GM23338 (cell line): ENCODE measurements at regions not wholly inside any gene's neighbourhood (a gene's known extent, or its start where the extent isn't known, plus 50 kb on each side); places are given as distances from the start of the nearest gene placed in this dataset.

Experiments
- ATAC-seq: fragments of 200-7000 bp; cut with Tn5 transposase; 3 replicates; pipeline ENCODE4 v1.9.1; 2020
- DNase-seq: peaks from one replicate; pipeline ENCODE4 v3.0.0-alpha.2; 2015; ENCODE audit warnings: low spot score
- H2AFZ ChIP-seq: fragments of 200-600 bp; sonication (generic); 2 replicates; pipeline ENCODE4 v1.8.0; 2016; ENCODE audit warnings: antibody characterized with exemption, mild to moderate bottlenecking, moderate library complexity
- H3F3A ChIP-seq: fragments of 200-600 bp; sonication (generic); replicated peaks from 2 replicates; pipeline ENCODE4 v1.8.0; 2017; ENCODE audit warnings: antibody characterized with exemption, mixed run types, low read depth
- H3K27ac ChIP-seq: fragments of 200-600 bp; sonication (generic); 2 replicates; pipeline ENCODE4 v1.6.1; 2016; ENCODE audit warnings: low read depth
- H3K27me3 ChIP-seq: fragments of 200-600 bp; sonication (generic); 2 replicates; pipeline ENCODE4 v1.8.0; 2016; ENCODE audit warnings: mild to moderate bottlenecking, mixed run types, moderate library complexity; ENCODE audit not compliant: insufficient read depth
- H3K36me3 ChIP-seq: fragments of 200-600 bp; sonication (generic); 2 replicates; pipeline ENCODE4 v1.8.0; 2016; ENCODE audit warnings: mild to moderate bottlenecking; ENCODE audit not compliant: insufficient read depth
- H3K4me1 ChIP-seq: fragments of 200-600 bp; sonication (generic); 2 replicates; pipeline ENCODE4 v1.8.0; 2016; ENCODE audit warnings: mild to moderate bottlenecking, moderate library complexity; ENCODE audit not compliant: insufficient read depth
- H3K4me2 ChIP-seq: fragments of 200-600 bp; sonication (generic); 2 replicates; pipeline ENCODE4 v1.7.1; 2017; ENCODE audit warnings: mixed run types
- H3K4me3 ChIP-seq: fragments of 200-600 bp; sonication (generic); 2 replicates; pipeline ENCODE4 v1.6.1; 2016; ENCODE audit warnings: mixed run types
- H3K79me2 ChIP-seq: fragments of 200-600 bp; sonication (generic); replicated peaks from 2 replicates; pipeline ENCODE4 v1.8.0; 2017; ENCODE audit warnings: mild to moderate bottlenecking; ENCODE audit not compliant: insufficient read depth
- H3K9me2 ChIP-seq: fragments of 200-600 bp; sonication (generic); 2 replicates; pipeline ENCODE4 v1.8.0; 2017; ENCODE audit not compliant: insufficient read depth
- H4K20me1 ChIP-seq: fragments of 200-600 bp; sonication (generic); replicated peaks from 2 replicates; pipeline ENCODE4 v1.8.0; 2017; ENCODE audit warnings: mild to moderate bottlenecking; ENCODE audit not compliant: insufficient read depth
- H3K27ac Mint-ChIP-seq: 2 replicates; pipeline ENCODE4 v1.8.0; 2020; ENCODE audit warnings: inconsistent platforms, mild to moderate bottlenecking, moderate library complexity, mixed read lengths
- H3K27me3 Mint-ChIP-seq: 3 replicates; pipeline ENCODE4 v1.8.0; 2022; ENCODE audit warnings: low read depth, mild to moderate bottlenecking, moderate library complexity, mixed read lengths, inconsistent platforms; ENCODE audit not compliant: insufficient read depth, poor library complexity
- H3K36me3 Mint-ChIP-seq: 3 replicates; pipeline ENCODE4 v1.8.0; 2021; ENCODE audit warnings: low read depth, mild to moderate bottlenecking, inconsistent platforms, moderate library complexity, mixed read lengths
- H3K4me1 Mint-ChIP-seq: 3 replicates; pipeline ENCODE4 v1.8.0; 2020; ENCODE audit warnings: mild to moderate bottlenecking, inconsistent platforms, mixed read lengths
- H3K4me3 Mint-ChIP-seq: 3 replicates; pipeline ENCODE4 v1.8.0; 2021; ENCODE audit warnings: moderate library complexity, mild to moderate bottlenecking, inconsistent platforms, mixed read lengths
- H3K9me3 Mint-ChIP-seq: 3 replicates; pipeline ENCODE4 v1.8.0; 2020; ENCODE audit warnings: moderate library complexity, mild to moderate bottlenecking, inconsistent platforms, mixed read lengths
- CREB1 ChIP-seq: fragments of 250-450 bp; sonication (Bioruptor Pico); IDR thresholded peaks from 2 replicates; pipeline ENCODE4 v1.5.0; 2020; ENCODE audit warnings: low read depth, mild to moderate bottlenecking, moderate library complexity
- CTCF ChIP-seq, 2 experiments: fragments of 200-600 bp in 1 of 2; sonication (generic) in 1 of 2; conservative IDR thresholded peaks; 2 replicates each; pipeline versions ENCODE4 v1.5.1 to v1.6.1; 2016 to 2017; ENCODE audit warnings: antibody characterized with exemption in 2 of 2, low read depth in 2 of 2, mild to moderate bottlenecking in 2 of 2, moderate library complexity in 1 of 2
- EZH2 ChIP-seq: fragments of 200-600 bp; sonication (generic); IDR thresholded peaks from one replicate; pipeline ENCODE4 v1.8.0; 2017; ENCODE audit warnings: antibody characterized with exemption, mild to moderate bottlenecking, low read depth; ENCODE audit not compliant: unreplicated experiment
- EZH2phosphoT487 ChIP-seq: fragments of 200-600 bp; sonication (generic); IDR thresholded peaks from one replicate; pipeline ENCODE4 v1.8.1; 2018; ENCODE audit warnings: antibody characterized with exemption; ENCODE audit not compliant: unreplicated experiment
- NANOG ChIP-seq: IDR thresholded peaks from 2 replicates; pipeline ENCODE4 v1.6.1; 2016; ENCODE audit warnings: antibody characterized with exemption, borderline replicate concordance

- no peak for TF ChIP-seq NANOG
- TF ChIP-seq EZH2phosphoT487, result no peak
Observed at GRCh38 chrX:79530310-79531108, 163.4 kb upstream of the ITM2A start (continued).

GRCh38 chrX:79524642-79525041 is 157.5 kb upstream of the ITM2A start:
- TF ChIP-seq CTCF (conservative IDR thresholded peaks at IDR 0.05; ENCODE audit: low read depth in 2 of 2), result peak; percentile 39 to 54; a peak in 3 of 4 replicates
- no peak for TF ChIP-seq CREB1 (CRISPR knock-in tag)
- peak; percentile 41; the same call in 2 of the 3 replicates for ATAC-seq

GRCh38 chrX:79515529-79515928 is 148.4 kb upstream of the ITM2A start:
- no peaks in the 10 kb centered on the region for H3K27me3 ChIP-seq
- H2AFZ ChIP-seq, result no peak overlapping the region
- Mint-ChIP-seq H3K27ac (no peak overlapping the region), H3K36me3 (no peaks in the 10 kb centered on the region; the same call in 2 of the 3 replicates), H3K27me3 (peaks cover 5% of the 10 kb centered on the region), H3K4me1 (no peaks in the 10 kb centered on the region), H3K4me3 (no peak overlapping the region), H3K9me3 (no peaks in the 10 kb centered on the region; the same call in 2 of the 3 replicates)
- no peaks in the 10 kb centered on the region for H3K36me3 ChIP-seq
- no peaks in the 10 kb centered on the region for H3K4me1 ChIP-seq
- no peaks in the 10 kb centered on the region for H4K20me1 ChIP-seq
- no peak overlapping the region for H3K4me2 ChIP-seq
- TF ChIP-seq CTCF (conservative IDR thresholded peaks at IDR 0.05; ENCODE audit: low read depth in 2 of 2), result peak; percentile 49 to 51
- no peak for TF ChIP-seq EZH2
- no peaks in the 10 kb centered on the region for H3F3A ChIP-seq
- DNase-seq (peak; percentile 6), ATAC-seq (no peak)
- no peak overlapping the region for H3K27ac ChIP-seq
- H3K79me2 ChIP-seq, result no peaks in the 10 kb centered on the region
- H3K4me3 ChIP-seq, result no peak overlapping the region
- H3K9me2 ChIP-seq, result no peaks in the 10 kb centered on the region

More at GRCh38 chrX:79524642-79525041, 157.5 kb upstream of the ITM2A start:
- Mint-ChIP-seq H3K27ac (no peak overlapping the region), H3K27me3 (no peaks in the 10 kb centered on the region), H3K4me3 (no peak overlapping the region), H3K9me3 (peaks cover 3% of the 10 kb centered on the region), H3K4me1 (peaks cover 2% of the 10 kb centered on the region; the same call in 1 of the 3 replicates), H3K36me3 (no peaks in the 10 kb centered on the region)
- Histone ChIP-seq H3K4me3 (no peak overlapping the region), H3K4me2 (no peak overlapping the region), H3F3A (no peaks in the 10 kb centered on the region), H3K9me2 (no peaks in the 10 kb centered on the region), H4K20me1 (no peaks in the 10 kb centered on the region), H3K27me3 (no peaks in the 10 kb centered on the region), H2AFZ (no peak overlapping the region), H3K27ac (no peak overlapping the region), H3K4me1 (no peaks in the 10 kb centered on the region), H3K79me2 (no peaks in the 10 kb centered on the region), H3K36me3 (no peaks in the 10 kb centered on the region)
- DNase-seq, result peak; percentile 18
